ENCODE measurements at regions not wholly inside any gene's neighbourhood (a gene's known extent, or its start where the extent isn't known, plus 50 kb on each side); places are given as distances from the start of the nearest gene placed in this dataset.

DNA sequence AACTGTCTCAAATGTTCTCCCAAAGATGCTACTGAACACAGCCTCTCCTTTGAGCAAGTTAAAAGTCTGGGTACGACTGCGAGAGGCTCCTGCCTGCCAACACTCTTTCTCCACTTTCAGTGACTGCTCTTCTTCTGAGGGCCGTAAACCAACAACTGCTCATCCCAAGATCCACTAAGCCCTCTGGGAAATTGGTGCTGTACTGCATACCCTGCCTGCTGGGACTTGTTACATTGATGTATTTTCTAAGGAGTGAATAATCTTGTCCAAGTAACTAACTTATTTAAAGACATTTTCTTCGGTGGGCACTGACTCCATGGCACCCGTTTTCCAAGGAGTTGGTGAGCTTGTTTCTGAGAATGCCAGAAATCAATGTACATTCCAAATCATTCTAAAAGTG is 87.2 kb downstream of the ZNF280B start:
- DNase-seq: no peak

DNA sequence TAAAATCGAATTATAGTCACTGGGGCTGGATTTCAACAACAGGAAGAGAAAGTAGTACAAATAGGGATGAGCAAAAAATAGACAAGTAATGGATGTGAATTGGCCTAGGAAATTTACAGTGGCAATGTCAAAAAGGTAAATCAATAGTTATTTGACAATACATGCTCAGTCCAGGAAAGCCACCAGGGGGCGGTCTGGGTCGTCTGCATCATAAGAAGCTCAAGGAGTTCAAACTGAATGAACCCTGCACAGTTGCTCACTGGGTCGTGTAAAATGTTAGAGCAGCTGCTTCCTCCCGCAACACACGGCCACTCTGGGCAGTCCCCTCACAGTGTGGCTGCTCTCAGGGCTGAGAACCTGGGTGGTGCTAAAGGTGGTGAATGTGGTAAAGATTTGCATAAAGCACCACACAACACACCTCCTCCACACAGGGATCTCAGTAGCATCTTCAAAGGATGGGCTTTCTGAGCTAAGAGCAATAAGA is 85.9 kb downstream of the ZNF280B start:
- peak; percentile 69 to 88 (median 80) for DNase-seq

DNA sequence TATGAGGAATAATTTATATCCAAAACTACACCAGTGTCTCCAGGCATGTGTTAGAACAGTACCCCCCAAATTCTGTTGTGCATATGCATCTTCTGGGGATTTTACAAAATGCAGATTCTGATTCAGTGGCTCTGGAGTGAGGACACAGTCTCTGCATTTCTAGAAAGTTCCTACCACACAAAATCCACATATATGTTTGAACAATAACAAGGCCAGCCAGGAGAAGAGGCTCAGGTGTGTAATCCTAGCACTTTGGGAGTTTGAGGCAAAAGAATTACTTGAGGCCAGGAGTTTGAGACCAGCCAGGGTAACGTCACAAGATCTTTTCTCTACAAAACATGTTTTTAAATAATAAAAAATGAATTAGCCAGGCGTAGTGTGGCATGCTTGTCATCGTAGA is 84.9 kb downstream of the ZNF280B start:
- no peak for DNase-seq

GRCh38 chr22:22424210-22424800 is 84.2 kb downstream of the ZNF280B start:
- DNase-seq: no peak

- no peak for DNase-seq
These were observed 83.6 kb downstream of the ZNF280B start for GRCh38 chr22:22424956-22425355.

DNA sequence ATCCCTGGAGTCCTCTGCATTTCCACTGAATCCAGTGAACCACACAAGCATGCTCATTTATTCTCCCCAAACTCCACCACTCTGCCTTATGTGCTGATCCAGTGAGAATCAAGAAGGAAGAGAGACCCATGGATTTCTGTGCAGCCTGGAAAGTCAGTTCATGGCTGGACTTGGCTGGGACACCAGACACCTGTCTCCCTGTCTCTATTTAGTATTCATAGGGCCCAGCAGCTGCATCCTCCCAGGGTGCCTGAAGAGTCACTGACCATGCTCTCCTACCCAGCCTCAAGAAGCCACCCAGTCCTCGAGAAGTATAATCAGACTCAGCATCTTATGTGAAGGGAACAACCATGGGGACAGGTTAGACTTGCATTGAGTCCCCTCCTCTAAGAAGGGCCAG is 83.2 kb downstream of the ZNF280B start:
- DNase-seq: no peak

DNA sequence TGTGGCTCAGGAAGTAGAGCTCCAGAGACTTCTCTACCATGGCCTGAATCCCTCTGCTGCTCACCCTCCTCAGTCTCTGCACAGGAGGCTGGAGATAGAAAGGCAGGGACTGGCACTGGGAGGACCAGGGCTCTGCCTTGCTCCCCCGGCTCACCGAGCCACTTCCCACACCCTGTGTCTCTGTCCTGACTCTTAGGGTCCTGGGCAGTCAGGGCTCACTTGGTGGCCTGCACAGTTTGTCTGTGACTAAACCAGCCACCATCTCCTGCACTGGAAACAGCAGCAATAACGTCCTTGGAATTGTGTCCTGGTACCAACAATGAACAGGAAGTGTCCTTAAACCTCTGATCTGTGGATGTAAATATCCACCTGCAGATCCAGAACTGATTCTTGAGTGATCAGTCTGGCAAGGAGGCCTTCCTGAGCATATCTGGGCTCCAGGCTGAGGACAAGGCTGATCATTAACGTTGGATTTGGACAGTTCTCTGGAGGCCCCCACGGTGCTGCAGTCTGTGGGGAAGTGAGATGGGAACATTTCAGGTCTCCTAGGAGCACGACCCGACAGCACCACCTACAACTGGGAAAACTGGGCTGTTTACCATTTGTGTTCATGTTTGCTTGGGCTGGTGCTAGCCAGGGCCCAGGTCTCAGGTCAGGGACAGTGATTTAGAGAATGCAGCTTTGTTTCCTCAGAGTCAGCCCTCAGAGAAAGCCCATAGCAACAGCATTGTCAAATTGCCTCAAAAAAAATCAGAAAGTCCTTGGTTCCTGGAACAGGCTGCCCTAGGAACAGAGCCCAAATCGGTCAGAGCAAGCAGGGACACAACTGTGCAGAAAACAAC is 82.5 kb downstream of the ZNF280B start:
- no peak for DNase-seq

- no peak for DNase-seq
These were observed 80.9 kb downstream of the ZNF280B start for GRCh38 chr22:22427542-22428065.

GRCh38 chr22:22428222-22429098 is 80.1 kb downstream of the ZNF280B start:
- no peak for DNase-seq

GRCh38 chr22:22429369-22430108 is 79.0 kb downstream of the ZNF280B start:
- no peak for DNase-seq

DNA sequence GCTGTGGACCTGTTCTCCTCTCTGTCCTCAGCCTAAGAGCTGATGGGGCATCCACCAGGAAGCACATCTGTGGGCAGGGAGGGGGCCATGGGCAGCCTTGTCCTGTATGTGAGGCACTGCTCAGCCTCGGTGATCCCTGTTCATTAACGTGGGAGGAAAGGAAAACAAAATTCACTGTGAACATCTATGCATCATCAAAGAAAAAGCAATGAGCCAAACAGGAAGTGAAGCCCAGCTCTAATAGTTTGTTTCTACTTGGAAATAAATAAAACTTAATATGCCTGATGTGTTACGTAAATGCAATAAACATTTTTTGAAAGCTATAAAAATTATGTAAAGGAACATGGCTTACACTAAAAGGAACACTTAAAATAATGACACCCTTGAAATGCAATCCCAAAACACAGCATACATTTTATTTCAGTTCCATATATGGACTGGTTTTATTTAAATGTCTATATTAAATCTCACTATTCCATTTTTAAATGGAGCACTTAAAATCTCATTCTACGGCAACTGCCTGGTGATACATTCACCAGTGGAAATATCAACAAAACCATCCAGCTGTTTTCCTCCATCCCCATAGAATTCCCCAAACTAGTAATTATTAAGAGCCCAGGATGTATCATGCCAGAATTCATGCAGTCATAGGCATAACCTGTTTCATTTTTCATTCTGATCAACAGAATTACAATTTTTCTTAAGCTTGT is 78.3 kb downstream of the ZNF280B start:
- DNase-seq: no peak

- DNase-seq: peak; percentile 73 to 89 (median 84)
These were observed 77.0 kb downstream of the ZNF280B start for GRCh38 chr22:22431271-22432220.

GRCh38 chr22:22432479-22432878 is 76.1 kb downstream of the ZNF280B start:
- DNase-seq: no peak

GRCh38 chr22:22432937-22433336 is 75.6 kb downstream of the ZNF280B start:
- DNase-seq: no peak

- no peak for DNase-seq
These were observed 74.8 kb downstream of the ZNF280B start for GRCh38 chr22:22433770-22434169.

Measured in suppressor macrophage treated with lipopolysaccharide for 1 hour (primary cell).